A673 (cell line): ENCODE measurements at regions not wholly inside any gene's neighbourhood (a gene's known extent, or its start where the extent isn't known, plus 50 kb on each side); places are given as distances from the start of the nearest gene placed in this dataset.

Source experiments
- BruUV-seq: library from RNA; stranded (reverse); fragments of 400-500 nt; replicated peaks from 2 replicates; lab custom pipeline; 2021; lab: Mats Ljungman, UMichigan
- CTCF ChIA-PET: fragments of 300-600 bp; sonication (Branson Sonifier 250); formaldehyde crosslinking; loops from one replicate; lab custom pipeline; 2022; ENCODE audit warnings: antibody characterized with exemption; lab: Charles Lee
- POLR2A ChIA-PET: fragments of 300-600 bp; sonication (Branson Sonifier 250); formaldehyde crosslinking; loops from one replicate; lab custom pipeline; 2022; ENCODE audit warnings: antibody characterized with exemption; ENCODE audit not compliant: low non-redundant PET; lab: Charles Lee
- DNase-seq: peaks from one replicate; pipeline ENCODE4 v3.0.0-alpha.2; 2015; ENCODE audit warnings: low spot score
- H3K27ac ChIP-seq: fragments of 200-600 bp; sonication (generic); 2 replicates; pipeline ENCODE4 v1.5.1; 2016; ENCODE audit warnings: mixed run types, low read depth, mild to moderate bottlenecking, mixed read lengths, antibody characterized with exemption, low read length; ENCODE audit not compliant: poor library complexity, severe bottlenecking
- H3K27me3 ChIP-seq: fragments of 200-600 bp; sonication (generic); replicated peaks from 2 replicates; pipeline ENCODE4 v1.6.1; 2017; ENCODE audit warnings: mixed run types, low read depth, mild to moderate bottlenecking, mixed read lengths, antibody characterized with exemption, low read length; ENCODE audit not compliant: insufficient read depth, poor library complexity
- H3K36me3 ChIP-seq: fragments of 200-600 bp; sonication (generic); 2 replicates; pipeline ENCODE4 v1.6.1; 2016; ENCODE audit warnings: mixed run types, mild to moderate bottlenecking, mixed read lengths, antibody characterized with exemption, low read length; ENCODE audit not compliant: insufficient read depth, poor library complexity, severe bottlenecking
- H3K4me1 ChIP-seq: fragments of 200-600 bp; sonication (generic); 2 replicates; pipeline ENCODE4 v1.6.1; 2017; ENCODE audit warnings: mixed run types, mild to moderate bottlenecking, mixed read lengths, antibody characterized with exemption, low read length; ENCODE audit not compliant: insufficient read depth, poor library complexity, severe bottlenecking
- H3K4me3 ChIP-seq: fragments of 200-600 bp; sonication (generic); 2 replicates; pipeline ENCODE4 v1.5.1; 2016; ENCODE audit warnings: low read depth, mixed run types, mild to moderate bottlenecking, mixed read lengths, low read length; ENCODE audit not compliant: poor library complexity, severe bottlenecking
- H3K9me3 ChIP-seq: fragments of 200-600 bp; sonication (generic); 2 replicates; pipeline ENCODE4 v1.6.1; 2016; ENCODE audit warnings: mixed run types, low read depth, mild to moderate bottlenecking, mixed read lengths, antibody characterized with exemption, low read length; ENCODE audit not compliant: poor library complexity, severe bottlenecking
- CTCF ChIP-seq: fragments of 300-800, 200-600 bp; sonication (generic); conservative IDR thresholded peaks from 2 replicates; pipeline ENCODE4 v1.5.1; 2017; ENCODE audit warnings: low read depth, mild to moderate bottlenecking, antibody characterized with exemption, low read length, moderate library complexity, mixed read lengths
- EZH2 ChIP-seq: fragments of 200-600 bp; sonication (generic); IDR thresholded peaks from 2 replicates; pipeline ENCODE4 v1.6.1; 2017; ENCODE audit warnings: borderline replicate concordance, low read depth, mild to moderate bottlenecking, mixed read lengths, antibody characterized with exemption, low read length; ENCODE audit not compliant: poor library complexity, severe bottlenecking
- intact Hi-C: fragments of 100-400 bp; cut with micrococcal nuclease; formaldehyde crosslinking; loops from one replicate; pipeline ENCODE4 v1.10.0; 2022; ENCODE audit not compliant: unreplicated experiment

- no peak overlapping the region for H3K4me3 ChIP-seq
- peaks cover 37% of the 10 kb centered on the region for H3K27me3 ChIP-seq
- CTCF ChIA-PET, result no interaction called here
- no peaks in the 10 kb centered on the region for H3K9me3 ChIP-seq
- BruUV-seq, result no TSS peak
- TF ChIP-seq EZH2 (no peak), CTCF (no peak)
- no peaks in the 10 kb centered on the region for H3K36me3 ChIP-seq
- no peak overlapping the region for H3K27ac ChIP-seq
- H3K4me1 ChIP-seq, result no peaks in the 10 kb centered on the region
- DNase-seq, result no peak
- POLR2A ChIA-PET, result no interaction called here
- intact Hi-C loops, result no loop called here
Observed at GRCh38 chr21:34299168-34299539, 64.7 kb upstream of the KCNE2 start.

GRCh38 chr21:34302521-34302920 is 61.3 kb upstream of the KCNE2 start:
- POLR2A ChIA-PET, result no interaction called here
- no TSS peak for BruUV-seq

GRCh38 chr21:34305605-34306604 is 57.9 kb upstream of the KCNE2 start:
- Histone ChIP-seq H3K27ac (no peak overlapping the region), H3K4me1 (peaks cover 6% of the 10 kb centered on the region), H3K9me3 (no peaks in the 10 kb centered on the region), H3K36me3 (no peaks in the 10 kb centered on the region), H3K27me3 (peaks cover 25% of the 10 kb centered on the region), H3K4me3 (no peak overlapping the region)
- DNase-seq, result no peak
- no TSS peak for BruUV-seq
- CTCF ChIA-PET, result no interaction called here
- POLR2A ChIA-PET, result no interaction called here
- intact Hi-C loops, result no loop called here
- TF ChIP-seq EZH2 (no peak), CTCF (no peak)

More at GRCh38 chr21:34302521-34302920, 61.3 kb upstream of the KCNE2 start:
- no peak for TF ChIP-seq CTCF
- no peak for TF ChIP-seq EZH2
- peaks cover 6% of the 10 kb centered on the region for H3K4me1 ChIP-seq
- peaks cover 40% of the 10 kb centered on the region for H3K27me3 ChIP-seq
- no peak for DNase-seq
- no peak overlapping the region for H3K27ac ChIP-seq
- no peak overlapping the region for H3K4me3 ChIP-seq
- intact Hi-C loops, result no loop called here
- CTCF ChIA-PET, result no interaction called here
- no peaks in the 10 kb centered on the region for H3K9me3 ChIP-seq
- H3K36me3 ChIP-seq, result no peaks in the 10 kb centered on the region
